GM23338 (cell line): ENCODE measurements at regions not wholly inside any gene's neighbourhood (a gene's known extent, or its start where the extent isn't known, plus 50 kb on each side); places are given as distances from the start of the nearest gene placed in this dataset.

ENCODE experiments used
- ATAC-seq: fragments of 200-7000 bp; cut with Tn5 transposase; 3 replicates; pipeline ENCODE4 v1.9.1; 2020
- DNase-seq: peaks from one replicate; pipeline ENCODE4 v3.0.0-alpha.2; 2015; ENCODE audit warnings: low spot score
- H2AFZ ChIP-seq: fragments of 200-600 bp; sonication (generic); 2 replicates; pipeline ENCODE4 v1.8.0; 2016; ENCODE audit warnings: antibody characterized with exemption, mild to moderate bottlenecking, moderate library complexity
- H3F3A ChIP-seq: fragments of 200-600 bp; sonication (generic); replicated peaks from 2 replicates; pipeline ENCODE4 v1.8.0; 2017; ENCODE audit warnings: antibody characterized with exemption, mixed run types, low read depth
- H3K27ac ChIP-seq: fragments of 200-600 bp; sonication (generic); 2 replicates; pipeline ENCODE4 v1.6.1; 2016; ENCODE audit warnings: low read depth
- H3K27me3 ChIP-seq: fragments of 200-600 bp; sonication (generic); 2 replicates; pipeline ENCODE4 v1.8.0; 2016; ENCODE audit warnings: mild to moderate bottlenecking, mixed run types, moderate library complexity; ENCODE audit not compliant: insufficient read depth
- H3K36me3 ChIP-seq: fragments of 200-600 bp; sonication (generic); 2 replicates; pipeline ENCODE4 v1.8.0; 2016; ENCODE audit warnings: mild to moderate bottlenecking; ENCODE audit not compliant: insufficient read depth
- H3K4me1 ChIP-seq: fragments of 200-600 bp; sonication (generic); 2 replicates; pipeline ENCODE4 v1.8.0; 2016; ENCODE audit warnings: mild to moderate bottlenecking, moderate library complexity; ENCODE audit not compliant: insufficient read depth
- H3K4me2 ChIP-seq: fragments of 200-600 bp; sonication (generic); 2 replicates; pipeline ENCODE4 v1.7.1; 2017; ENCODE audit warnings: mixed run types
- H3K4me3 ChIP-seq: fragments of 200-600 bp; sonication (generic); 2 replicates; pipeline ENCODE4 v1.6.1; 2016; ENCODE audit warnings: mixed run types
- H3K79me2 ChIP-seq: fragments of 200-600 bp; sonication (generic); replicated peaks from 2 replicates; pipeline ENCODE4 v1.8.0; 2017; ENCODE audit warnings: mild to moderate bottlenecking; ENCODE audit not compliant: insufficient read depth
- H3K9me2 ChIP-seq: fragments of 200-600 bp; sonication (generic); 2 replicates; pipeline ENCODE4 v1.8.0; 2017; ENCODE audit not compliant: insufficient read depth
- H4K20me1 ChIP-seq: fragments of 200-600 bp; sonication (generic); replicated peaks from 2 replicates; pipeline ENCODE4 v1.8.0; 2017; ENCODE audit warnings: mild to moderate bottlenecking; ENCODE audit not compliant: insufficient read depth
- H3K27ac Mint-ChIP-seq: 2 replicates; pipeline ENCODE4 v1.8.0; 2020; ENCODE audit warnings: inconsistent platforms, mild to moderate bottlenecking, moderate library complexity, mixed read lengths
- H3K27me3 Mint-ChIP-seq: 3 replicates; pipeline ENCODE4 v1.8.0; 2022; ENCODE audit warnings: low read depth, mild to moderate bottlenecking, moderate library complexity, mixed read lengths, inconsistent platforms; ENCODE audit not compliant: insufficient read depth, poor library complexity
- H3K36me3 Mint-ChIP-seq: 3 replicates; pipeline ENCODE4 v1.8.0; 2021; ENCODE audit warnings: low read depth, mild to moderate bottlenecking, inconsistent platforms, moderate library complexity, mixed read lengths
- H3K4me1 Mint-ChIP-seq: 3 replicates; pipeline ENCODE4 v1.8.0; 2020; ENCODE audit warnings: mild to moderate bottlenecking, inconsistent platforms, mixed read lengths
- H3K4me3 Mint-ChIP-seq: 3 replicates; pipeline ENCODE4 v1.8.0; 2021; ENCODE audit warnings: moderate library complexity, mild to moderate bottlenecking, inconsistent platforms, mixed read lengths
- H3K9me3 Mint-ChIP-seq: 3 replicates; pipeline ENCODE4 v1.8.0; 2020; ENCODE audit warnings: moderate library complexity, mild to moderate bottlenecking, inconsistent platforms, mixed read lengths
- CREB1 ChIP-seq: fragments of 250-450 bp; sonication (Bioruptor Pico); IDR thresholded peaks from 2 replicates; pipeline ENCODE4 v1.5.0; 2020; ENCODE audit warnings: low read depth, mild to moderate bottlenecking, moderate library complexity
- CTCF ChIP-seq, 2 experiments: fragments of 200-600 bp in 1 of 2; sonication (generic) in 1 of 2; conservative IDR thresholded peaks; 2 replicates each; pipeline versions ENCODE4 v1.5.1 to v1.6.1; 2016 to 2017; ENCODE audit warnings: antibody characterized with exemption in 2 of 2, low read depth in 2 of 2, mild to moderate bottlenecking in 2 of 2, moderate library complexity in 1 of 2
- ETS1 ChIP-seq: IDR thresholded peaks from 2 replicates; pipeline ENCODE4 v1.6.1; 2016; ENCODE audit warnings: antibody characterized with exemption
- EZH2 ChIP-seq: fragments of 200-600 bp; sonication (generic); IDR thresholded peaks from one replicate; pipeline ENCODE4 v1.8.0; 2017; ENCODE audit warnings: antibody characterized with exemption, mild to moderate bottlenecking, low read depth; ENCODE audit not compliant: unreplicated experiment
- EZH2phosphoT487 ChIP-seq: fragments of 200-600 bp; sonication (generic); IDR thresholded peaks from one replicate; pipeline ENCODE4 v1.8.1; 2018; ENCODE audit warnings: antibody characterized with exemption; ENCODE audit not compliant: unreplicated experiment
- JUNB ChIP-seq: IDR thresholded peaks from one replicate; pipeline ENCODE4 v1.6.1; 2016; ENCODE audit warnings: antibody characterized with exemption; ENCODE audit not compliant: unreplicated experiment
- NANOG ChIP-seq: IDR thresholded peaks from 2 replicates; pipeline ENCODE4 v1.6.1; 2016; ENCODE audit warnings: antibody characterized with exemption, borderline replicate concordance
- POLR2AphosphoS5 ChIP-seq: IDR thresholded peaks from 2 replicates; pipeline ENCODE4 v1.6.1; 2016; ENCODE audit warnings: antibody characterized with exemption, low read depth
- REST ChIP-seq: IDR thresholded peaks from one replicate; pipeline ENCODE4 v1.6.1; 2018; ENCODE audit warnings: antibody characterized with exemption; ENCODE audit not compliant: unreplicated experiment
- STAT1 ChIP-seq: IDR thresholded peaks from one replicate; pipeline ENCODE4 v1.6.1; 2016; ENCODE audit warnings: antibody characterized with exemption; ENCODE audit not compliant: unreplicated experiment
- ZNF114 ChIP-seq: fragments of 250-450 bp; sonication (Bioruptor Pico); IDR thresholded peaks from 2 replicates; pipeline ENCODE4 v1.5.0; 2020; ENCODE audit warnings: mild to moderate bottlenecking, moderate library complexity
- ZNF331 ChIP-seq: fragments of 250-450 bp; sonication (Bioruptor Pico); IDR thresholded peaks from 2 replicates; pipeline ENCODE4 v1.5.0; 2020; ENCODE audit warnings: low read depth, mild to moderate bottlenecking, moderate library complexity
- TF ChIP-seq, protein P1 (sequence below): fragments of 250-450 bp; sonication (Bioruptor Pico); IDR thresholded peaks from 2 replicates; pipeline ENCODE4 v1.5.0; 2020; ENCODE audit warnings: mild to moderate bottlenecking, moderate library complexity

DNA sequence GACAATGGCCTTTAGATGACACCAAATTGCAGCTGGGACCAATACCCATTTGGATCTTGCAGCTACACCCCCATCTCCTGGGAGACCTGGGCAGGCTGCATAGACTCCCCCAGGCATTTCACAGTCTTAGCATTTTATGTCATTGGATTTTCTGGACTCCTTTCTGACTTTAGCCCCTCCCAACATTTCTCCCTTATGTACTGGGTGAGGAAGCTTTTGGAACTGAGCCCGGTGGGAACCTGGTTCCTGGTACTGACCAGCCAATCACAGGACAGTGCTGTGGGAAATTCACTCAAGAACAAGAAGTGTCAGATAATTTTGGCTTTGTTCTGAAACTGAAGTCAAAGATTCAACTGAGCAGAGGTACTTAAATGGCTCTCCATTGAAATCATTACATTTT, 177.7 kb downstream of the ACTR3B start:
- no peaks in the 10 kb centered on the region for H3K27me3 Mint-ChIP-seq
- no peaks in the 10 kb centered on the region; the same call in 1 of the 2 replicates for H3K4me1 ChIP-seq
- TF ChIP-seq CREB1 (no peak), CTCF (conservative IDR thresholded peaks at IDR 0.05; ENCODE audit: low read depth in 2 of 2) (no peak), JUNB (no peak), ZNF331 (CRISPR knock-in tag) (no peak), EZH2 (no peak), REST (no peak), ETS1 (no peak), STAT1 (no peak), POLR2AphosphoS5 (no peak), EZH2phosphoT487 (no peak), ZNF114 (no peak), NANOG (no peak)
- TF ChIP-seq, protein P1, sequence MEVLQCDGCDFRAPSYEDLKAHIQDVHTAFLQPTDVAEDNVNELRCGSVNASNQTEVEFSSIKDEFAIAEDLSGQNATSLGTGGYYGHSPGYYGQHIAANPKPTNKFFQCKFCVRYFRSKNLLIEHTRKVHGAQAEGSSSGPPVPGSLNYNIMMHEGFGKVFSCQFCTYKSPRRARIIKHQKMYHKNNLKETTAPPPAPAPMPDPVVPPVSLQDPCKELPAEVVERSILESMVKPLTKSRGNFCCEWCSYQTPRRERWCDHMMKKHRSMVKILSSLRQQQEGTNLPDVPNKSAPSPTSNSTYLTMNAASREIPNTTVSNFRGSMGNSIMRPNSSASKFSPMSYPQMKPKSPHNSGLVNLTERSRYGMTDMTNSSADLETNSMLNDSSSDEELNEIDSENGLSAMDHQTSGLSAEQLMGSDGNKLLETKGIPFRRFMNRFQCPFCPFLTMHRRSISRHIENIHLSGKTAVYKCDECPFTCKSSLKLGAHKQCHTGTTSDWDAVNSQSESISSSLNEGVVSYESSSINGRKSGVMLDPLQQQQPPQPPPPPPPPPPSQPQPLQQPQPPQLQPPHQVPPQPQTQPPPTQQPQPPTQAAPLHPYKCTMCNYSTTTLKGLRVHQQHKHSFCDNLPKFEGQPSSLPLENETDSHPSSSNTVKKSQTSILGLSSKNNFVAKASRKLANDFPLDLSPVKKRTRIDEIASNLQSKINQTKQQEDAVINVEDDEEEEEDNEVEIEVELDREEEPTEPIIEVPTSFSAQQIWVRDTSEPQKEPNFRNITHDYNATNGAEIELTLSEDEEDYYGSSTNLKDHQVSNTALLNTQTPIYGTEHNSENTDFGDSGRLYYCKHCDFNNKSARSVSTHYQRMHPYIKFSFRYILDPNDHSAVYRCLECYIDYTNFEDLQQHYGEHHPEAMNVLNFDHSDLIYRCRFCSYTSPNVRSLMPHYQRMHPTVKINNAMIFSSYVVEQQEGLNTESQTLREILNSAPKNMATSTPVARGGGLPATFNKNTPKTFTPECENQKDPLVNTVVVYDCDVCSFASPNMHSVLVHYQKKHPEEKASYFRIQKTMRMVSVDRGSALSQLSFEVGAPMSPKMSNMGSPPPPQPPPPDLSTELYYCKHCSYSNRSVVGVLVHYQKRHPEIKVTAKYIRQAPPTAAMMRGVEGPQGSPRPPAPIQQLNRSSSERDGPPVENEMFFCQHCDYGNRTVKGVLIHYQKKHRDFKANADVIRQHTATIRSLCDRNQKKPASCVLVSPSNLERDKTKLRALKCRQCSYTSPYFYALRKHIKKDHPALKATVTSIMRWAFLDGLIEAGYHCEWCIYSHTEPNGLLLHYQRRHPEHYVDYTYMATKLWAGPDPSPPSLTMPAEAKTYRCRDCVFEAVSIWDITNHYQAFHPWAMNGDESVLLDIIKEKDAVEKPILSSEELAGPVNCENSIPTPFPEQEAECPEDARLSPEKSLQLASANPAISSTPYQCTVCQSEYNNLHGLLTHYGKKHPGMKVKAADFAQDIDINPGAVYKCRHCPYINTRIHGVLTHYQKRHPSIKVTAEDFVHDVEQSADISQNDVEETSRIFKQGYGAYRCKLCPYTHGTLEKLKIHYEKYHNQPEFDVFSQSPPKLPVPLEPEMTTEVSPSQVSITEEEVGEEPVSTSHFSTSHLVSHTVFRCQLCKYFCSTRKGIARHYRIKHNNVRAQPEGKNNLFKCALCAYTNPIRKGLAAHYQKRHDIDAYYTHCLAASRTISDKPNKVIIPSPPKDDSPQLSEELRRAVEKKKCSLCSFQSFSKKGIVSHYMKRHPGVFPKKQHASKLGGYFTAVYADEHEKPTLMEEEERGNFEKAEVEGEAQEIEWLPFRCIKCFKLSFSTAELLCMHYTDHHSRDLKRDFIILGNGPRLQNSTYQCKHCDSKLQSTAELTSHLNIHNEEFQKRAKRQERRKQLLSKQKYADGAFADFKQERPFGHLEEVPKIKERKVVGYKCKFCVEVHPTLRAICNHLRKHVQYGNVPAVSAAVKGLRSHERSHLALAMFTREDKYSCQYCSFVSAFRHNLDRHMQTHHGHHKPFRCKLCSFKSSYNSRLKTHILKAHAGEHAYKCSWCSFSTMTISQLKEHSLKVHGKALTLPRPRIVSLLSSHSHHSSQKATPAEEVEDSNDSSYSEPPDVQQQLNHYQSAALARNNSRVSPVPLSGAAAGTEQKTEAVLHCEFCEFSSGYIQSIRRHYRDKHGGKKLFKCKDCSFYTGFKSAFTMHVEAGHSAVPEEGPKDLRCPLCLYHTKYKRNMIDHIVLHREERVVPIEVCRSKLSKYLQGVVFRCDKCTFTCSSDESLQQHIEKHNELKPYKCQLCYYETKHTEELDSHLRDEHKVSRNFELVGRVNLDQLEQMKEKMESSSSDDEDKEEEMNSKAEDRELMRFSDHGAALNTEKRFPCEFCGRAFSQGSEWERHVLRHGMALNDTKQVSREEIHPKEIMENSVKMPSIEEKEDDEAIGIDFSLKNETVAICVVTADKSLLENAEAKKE (CRISPR knock-in tag), result no peak
- no peak overlapping the region for H2AFZ ChIP-seq
- no peak overlapping the region for H3K4me3 Mint-ChIP-seq
- ATAC-seq (no peak), DNase-seq (no peak)
- no peaks in the 10 kb centered on the region for H3F3A ChIP-seq
- H3K27ac Mint-ChIP-seq, result no peak overlapping the region
- H3K4me2 ChIP-seq, result no peak overlapping the region
- H3K9me3 Mint-ChIP-seq, result no peaks in the 10 kb centered on the region; the same call in 2 of the 3 replicates
- H4K20me1 ChIP-seq, result no peaks in the 10 kb centered on the region
- H3K9me2 ChIP-seq, result no peaks in the 10 kb centered on the region
- peaks cover 16% of the 10 kb centered on the region for H3K4me1 Mint-ChIP-seq
- no peak overlapping the region for H3K4me3 ChIP-seq
- H3K36me3 Mint-ChIP-seq, result no peaks in the 10 kb centered on the region
- H3K79me2 ChIP-seq, result no peaks in the 10 kb centered on the region
- no peaks in the 10 kb centered on the region for H3K36me3 ChIP-seq
- no peaks in the 10 kb centered on the region for H3K27me3 ChIP-seq
- no peak overlapping the region for H3K27ac ChIP-seq
